SK-N-SH treated with all-trans-retinoic acid at 6 μM for 48 hours (cell line): ENCODE measurements at regions not wholly inside any gene's neighbourhood (a gene's known extent, or its start where the extent isn't known, plus 50 kb on each side); places are given as distances from the start of the nearest gene placed in this dataset.

Experiments
- PATZ1 ChIP-seq: fragments of 250-450 bp; sonication (Bioruptor Pico); IDR thresholded peaks from 2 replicates; pipeline ENCODE4 v1.8.0; 2020; ENCODE audit warnings: mild to moderate bottlenecking, moderate library complexity, borderline replicate concordance
- SNAI2 ChIP-seq: fragments of 250-450 bp; sonication (Bioruptor Pico); IDR thresholded peaks from 2 replicates; pipeline ENCODE4 v1.5.0; 2020; ENCODE audit warnings: mild to moderate bottlenecking, moderate library complexity
- TSHZ2 ChIP-seq: fragments of 250-450 bp; sonication (Bioruptor Pico); IDR thresholded peaks from 2 replicates; pipeline ENCODE4 v1.5.0; 2020; ENCODE audit warnings: mild to moderate bottlenecking, moderate library complexity
- ZC3H10 ChIP-seq: fragments of 250-450 bp; sonication (Bioruptor Pico); IDR thresholded peaks from 2 replicates; pipeline ENCODE4 v1.5.1; 2021; ENCODE audit warnings: mild to moderate bottlenecking, moderate library complexity

- TF ChIP-seq PATZ1 (CRISPR knock-in tag) (no peak), ZC3H10 (CRISPR knock-in tag) (no peak), TSHZ2 (no peak), SNAI2 (CRISPR knock-in tag) (no peak)
Measured at GRCh38 chr19:30272554-30272953, 99.6 kb upstream of the ZNF536 start.
